Right atrium auricular region (tissue), 2 donors: ENCODE measurements at regions not wholly inside any gene's neighbourhood (a gene's known extent, or its start where the extent isn't known, plus 50 kb on each side); places are given as distances from the start of the nearest gene placed in this dataset.

Experiments used
- DNase-seq: peaks from one replicate; pipeline ENCODE4 v3.0.0-alpha.2; 2019; ENCODE audit warnings: low spot score
- H3K27ac ChIP-seq, 2 donors: fragments of 200-600 bp; sonication (generic); 1 replicate in 1 of 2; 2 replicates in 1 of 2; pipeline ENCODE4 v1.5.1; 2016 to 2019
- H3K27me3 ChIP-seq, 2 donors: fragments of 200-600 bp; sonication (generic); one replicate each; pipeline versions ENCODE4 v1.5.1 to v1.6.0; 2017 to 2019
- H3K36me3 ChIP-seq: fragments of 200-600 bp; sonication (generic); one replicate; pipeline ENCODE4 v1.5.1; 2016
- H3K4me1 ChIP-seq, 2 donors: fragments of 200-600 bp; sonication (generic); one replicate each; pipeline versions ENCODE4 v1.5.1 to v1.6.0; 2017 to 2019
- H3K4me3 ChIP-seq, 2 donors: fragments of 200-600 bp; sonication (generic); 1 replicate in 1 of 2; 2 replicates in 1 of 2; pipeline ENCODE4 v1.5.1; 2017 to 2019; ENCODE audit warnings: mild to moderate bottlenecking in 1 of 2, moderate library complexity in 1 of 2
- H3K9me3 ChIP-seq, 2 donors: fragments of 200-600 bp; sonication (generic); one replicate each; pipeline ENCODE4 v1.5.1; 2019
- TF ChIP-seq, protein P1 (sequence below), 2 donors: fragments of 200-600 bp; sonication (generic); IDR thresholded peaks; one replicate each; pipeline ENCODE4 v1.5.1; 2019; ENCODE audit warnings: antibody characterized with exemption in 2 of 2

- Histone ChIP-seq H3K4me3 (no peak overlapping the region), H3K27ac (no peak overlapping the region)
Observed at GRCh38 chr4:18767921-18768320, 746.4 kb upstream of the LCORL start.

DNA sequence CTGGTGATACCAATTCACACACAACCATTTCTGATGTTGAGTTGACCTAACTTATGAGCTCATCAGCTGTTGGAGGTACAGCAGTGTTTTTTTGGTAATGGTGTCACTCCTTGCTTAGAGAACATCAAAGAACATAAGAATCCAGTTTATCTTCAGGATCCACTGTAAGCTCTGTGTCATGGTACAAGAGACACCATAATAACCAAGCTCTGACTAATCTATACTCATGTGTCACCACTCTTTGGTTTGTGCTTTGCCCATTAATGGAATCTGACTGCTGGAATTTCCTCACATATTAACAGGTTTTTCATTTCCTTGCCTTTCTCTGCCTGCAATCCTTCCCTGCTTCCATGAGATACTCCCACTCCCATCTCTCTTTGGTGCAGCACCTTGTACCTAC, 735.1 kb upstream of the LCORL start:
- H3K36me3 ChIP-seq = no peaks in the 10 kb centered on the region
- TF ChIP-seq, protein P1, sequence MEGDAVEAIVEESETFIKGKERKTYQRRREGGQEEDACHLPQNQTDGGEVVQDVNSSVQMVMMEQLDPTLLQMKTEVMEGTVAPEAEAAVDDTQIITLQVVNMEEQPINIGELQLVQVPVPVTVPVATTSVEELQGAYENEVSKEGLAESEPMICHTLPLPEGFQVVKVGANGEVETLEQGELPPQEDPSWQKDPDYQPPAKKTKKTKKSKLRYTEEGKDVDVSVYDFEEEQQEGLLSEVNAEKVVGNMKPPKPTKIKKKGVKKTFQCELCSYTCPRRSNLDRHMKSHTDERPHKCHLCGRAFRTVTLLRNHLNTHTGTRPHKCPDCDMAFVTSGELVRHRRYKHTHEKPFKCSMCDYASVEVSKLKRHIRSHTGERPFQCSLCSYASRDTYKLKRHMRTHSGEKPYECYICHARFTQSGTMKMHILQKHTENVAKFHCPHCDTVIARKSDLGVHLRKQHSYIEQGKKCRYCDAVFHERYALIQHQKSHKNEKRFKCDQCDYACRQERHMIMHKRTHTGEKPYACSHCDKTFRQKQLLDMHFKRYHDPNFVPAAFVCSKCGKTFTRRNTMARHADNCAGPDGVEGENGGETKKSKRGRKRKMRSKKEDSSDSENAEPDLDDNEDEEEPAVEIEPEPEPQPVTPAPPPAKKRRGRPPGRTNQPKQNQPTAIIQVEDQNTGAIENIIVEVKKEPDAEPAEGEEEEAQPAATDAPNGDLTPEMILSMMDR (IDR thresholded peaks at IDR 0.05) = no peak

More at GRCh38 chr4:18767921-18768320, 746.4 kb upstream of the LCORL start:
- Histone ChIP-seq H3K36me3 (no peaks in the 10 kb centered on the region), H3K4me1 (no peaks in the 10 kb centered on the region), H3K27me3 (no peaks in the 10 kb centered on the region), H3K9me3 (no peaks in the 10 kb centered on the region)
- no peak for DNase-seq
- TF ChIP-seq, protein P1 (IDR thresholded peaks at IDR 0.05) = no peak

GRCh38 chr4:18754180-18754579, 732.6 kb upstream of the LCORL start:
- Histone ChIP-seq H3K27ac (no peak overlapping the region), H3K36me3 (no peaks in the 10 kb centered on the region), H3K4me3 (no peak overlapping the region), H3K9me3 (no peaks in the 10 kb centered on the region), H3K4me1 (no peaks in the 10 kb centered on the region), H3K27me3 (no peaks in the 10 kb centered on the region)
- TF ChIP-seq, protein P1 (IDR thresholded peaks at IDR 0.05) = no peak
- no peak for DNase-seq

More for the DNA sequence above, 735.1 kb upstream of the LCORL start:
- H3K9me3 ChIP-seq = no peaks in the 10 kb centered on the region
- no peak overlapping the region for H3K27ac ChIP-seq
- no peaks in the 10 kb centered on the region for H3K4me1 ChIP-seq
- no peak for DNase-seq
- H3K4me3 ChIP-seq = no peak overlapping the region
- H3K27me3 ChIP-seq = no peaks in the 10 kb centered on the region

DNA sequence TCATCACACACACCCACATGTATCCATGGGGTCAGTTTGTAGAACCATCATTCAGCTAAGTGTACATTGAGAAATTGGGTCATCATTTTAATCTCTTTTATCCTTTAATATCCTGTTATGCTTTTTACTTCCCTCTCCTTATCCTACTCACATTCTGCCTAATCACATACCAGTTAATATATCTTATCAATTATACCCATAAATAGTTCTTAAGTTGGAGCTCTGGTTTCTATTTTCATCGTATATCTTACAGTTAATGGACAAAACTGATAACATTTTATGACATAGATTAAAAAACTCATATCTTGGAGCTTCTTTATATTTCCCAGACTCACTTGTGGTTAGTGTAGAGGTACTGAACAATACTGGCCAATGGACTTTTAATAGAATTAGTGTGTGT, 729.5 kb upstream of the LCORL start:
- Histone ChIP-seq H3K36me3 (no peaks in the 10 kb centered on the region), H3K27me3 (no peaks in the 10 kb centered on the region), H3K4me3 (no peak overlapping the region), H3K4me1 (no peaks in the 10 kb centered on the region), H3K27ac (no peak overlapping the region), H3K9me3 (no peaks in the 10 kb centered on the region)
- DNase-seq = no peak
- TF ChIP-seq, protein P1 (IDR thresholded peaks at IDR 0.05) = no peak

- no peaks in the 10 kb centered on the region for H3K4me1 ChIP-seq
- H3K9me3 ChIP-seq = no peaks in the 10 kb centered on the region
- no peaks in the 10 kb centered on the region for H3K27me3 ChIP-seq
- TF ChIP-seq, protein P1 (IDR thresholded peaks at IDR 0.05) = no peak
- H3K27ac ChIP-seq = no peak overlapping the region
- no peaks in the 10 kb centered on the region for H3K36me3 ChIP-seq
- no peak for DNase-seq
- H3K4me3 ChIP-seq = no peak overlapping the region
Observed at GRCh38 chr4:18749391-18749790, 727.8 kb upstream of the LCORL start.

- Histone ChIP-seq H3K9me3 (no peaks in the 10 kb centered on the region), H3K4me3 (no peak overlapping the region), H3K27ac (no peak overlapping the region), H3K4me1 (peaks cover 0 to 23% of the 10 kb centered on the region in 2 donors), H3K27me3 (no peaks in the 10 kb centered on the region), H3K36me3 (no peaks in the 10 kb centered on the region)
- TF ChIP-seq, protein P1 (IDR thresholded peaks at IDR 0.05) = no peak
- DNase-seq = no peak
Observed at GRCh38 chr4:18736551-18736950, 715.0 kb upstream of the LCORL start.
